MM.1S (cell line): ENCODE measurements at regions not wholly inside any gene's neighbourhood (a gene's known extent, or its start where the extent isn't known, plus 50 kb on each side); places are given as distances from the start of the nearest gene placed in this dataset.

Source experiments
- EZH2 ChIP-seq: fragments of 300-600 bp; sonication (generic); optimal IDR thresholded peaks from 2 replicates; pipeline ENCODE3; 2017; ENCODE audit warnings: low read depth, mild to moderate bottlenecking, antibody characterized with exemption, low read length, mixed read lengths
- EZH2phosphoT487 ChIP-seq: fragments of 300-600 bp; sonication (generic); IDR thresholded peaks from 2 replicates; pipeline ENCODE4 v1.6.1; 2018; ENCODE audit warnings: antibody characterized with exemption, low read length
- TF ChIP-seq, protein P1 (sequence below): fragments of 300-600 bp; sonication (generic); IDR thresholded peaks from 2 replicates; pipeline ENCODE4 v1.5.1; 2016; ENCODE audit warnings: antibody characterized with exemption, low read length, mixed read lengths

DNA sequence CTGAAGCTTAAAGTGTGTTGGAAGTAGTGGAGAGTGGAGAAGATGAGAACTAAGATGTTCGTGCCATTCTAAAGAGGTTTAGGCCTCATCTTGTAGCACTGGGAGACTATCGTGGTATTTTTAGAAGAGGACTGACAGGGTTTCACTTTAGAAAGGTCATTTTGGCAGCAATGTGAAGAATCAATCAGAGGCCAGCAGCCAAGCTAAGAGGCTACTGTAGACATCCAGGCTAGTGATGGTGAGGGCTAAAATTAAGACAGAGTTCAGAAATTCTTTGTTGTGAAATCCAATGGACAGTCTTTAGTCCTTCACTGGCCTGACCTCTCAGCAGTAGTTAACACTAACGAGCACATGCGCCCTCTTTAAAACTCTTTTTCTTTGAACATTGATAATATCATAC is 288.2 kb downstream of the TBL1XR1 start:
- TF ChIP-seq, protein P1, sequence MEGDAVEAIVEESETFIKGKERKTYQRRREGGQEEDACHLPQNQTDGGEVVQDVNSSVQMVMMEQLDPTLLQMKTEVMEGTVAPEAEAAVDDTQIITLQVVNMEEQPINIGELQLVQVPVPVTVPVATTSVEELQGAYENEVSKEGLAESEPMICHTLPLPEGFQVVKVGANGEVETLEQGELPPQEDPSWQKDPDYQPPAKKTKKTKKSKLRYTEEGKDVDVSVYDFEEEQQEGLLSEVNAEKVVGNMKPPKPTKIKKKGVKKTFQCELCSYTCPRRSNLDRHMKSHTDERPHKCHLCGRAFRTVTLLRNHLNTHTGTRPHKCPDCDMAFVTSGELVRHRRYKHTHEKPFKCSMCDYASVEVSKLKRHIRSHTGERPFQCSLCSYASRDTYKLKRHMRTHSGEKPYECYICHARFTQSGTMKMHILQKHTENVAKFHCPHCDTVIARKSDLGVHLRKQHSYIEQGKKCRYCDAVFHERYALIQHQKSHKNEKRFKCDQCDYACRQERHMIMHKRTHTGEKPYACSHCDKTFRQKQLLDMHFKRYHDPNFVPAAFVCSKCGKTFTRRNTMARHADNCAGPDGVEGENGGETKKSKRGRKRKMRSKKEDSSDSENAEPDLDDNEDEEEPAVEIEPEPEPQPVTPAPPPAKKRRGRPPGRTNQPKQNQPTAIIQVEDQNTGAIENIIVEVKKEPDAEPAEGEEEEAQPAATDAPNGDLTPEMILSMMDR, result no peak
- no peak for TF ChIP-seq EZH2
- TF ChIP-seq EZH2phosphoT487, result no peak
